ENCODE measurements at regions not wholly inside any gene's neighbourhood (a gene's known extent, or its start where the extent isn't known, plus 50 kb on each side); places are given as distances from the start of the nearest gene placed in this dataset.

DNA sequence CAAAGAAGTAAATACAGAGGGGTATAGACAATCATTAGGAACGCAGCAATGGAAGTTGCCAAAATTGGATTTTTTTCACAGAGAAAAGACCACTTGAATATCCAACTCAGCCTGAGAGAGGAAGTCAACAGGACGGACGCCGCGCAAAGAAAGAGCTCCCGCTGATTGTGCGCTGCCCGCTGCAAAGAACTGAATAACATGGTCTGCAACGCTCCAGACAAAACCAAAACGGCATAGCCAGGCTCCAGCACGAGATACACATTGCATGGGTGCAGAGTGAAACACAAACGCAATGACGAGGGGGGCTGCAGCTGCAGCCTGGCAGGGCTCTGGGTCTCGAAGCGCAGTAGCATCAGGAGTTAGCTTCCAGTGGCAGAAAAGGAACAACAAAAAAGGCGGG lies 113.9 kb upstream of the MGMT start:
- Histone ChIP-seq H3K27me3 (ENCODE audit: insufficient read depth) (no peaks in the 10 kb centered on the region), H3K4me2 (no peak overlapping the region), H2AFZ (ENCODE audit: low read depth) (no peak overlapping the region), H3K9me3 (peaks cover 4% of the 10 kb centered on the region; the same call in 1 of the 2 replicates), H3K36me3 (replicated peaks in 1 of 2; ENCODE audit: control insufficient read depth in 1 of 2, insufficient read depth in 2 of 2, low read length in 1 of 2) (no peaks in the 10 kb centered on the region), H3F3A (replicated peaks; ENCODE audit: insufficient read depth) (no peaks in the 10 kb centered on the region), H3K9me2 (no peaks in the 10 kb centered on the region), H3K4me1 (ENCODE audit: control insufficient read depth in 1 of 2, insufficient read depth in 2 of 2, low read depth in 1 of 2, low read length in 1 of 2) (no peaks in the 10 kb centered on the region), H3K9ac (no peak overlapping the region), H4K20me1 (ENCODE audit: insufficient read depth) (no peaks in the 10 kb centered on the region), H3K4me3 (ENCODE audit: low read depth in 2 of 2, low read length in 1 of 2) (no peak overlapping the region), H3K79me2 (ENCODE audit: insufficient read depth) (no peaks in the 10 kb centered on the region; the same call in 1 of the 2 replicates), H3K27ac (ENCODE audit: low read depth in 2 of 2, low read length in 1 of 2) (no peak overlapping the region)
- CTCF ChIA-PET: no interaction called here
- no peak for DNase-seq
- 54% methylated on average over 15 of the region's 16 CpGs for WGBS (ENCODE audit: low lambda C conversion rate)
- POLR2A ChIA-PET: no interaction called here
- TF ChIP-seq SMC3 (IDR thresholded peaks at IDR 0.05; ENCODE audit: low read depth, low read length) (no peak), NFIC (IDR thresholded peaks at IDR 0.05; ENCODE audit: borderline replicate concordance) (no peak), RFX5 (IDR thresholded peaks at IDR 0.05; ENCODE audit: low read length) (no peak), RCOR1 (IDR thresholded peaks at IDR 0.05; ENCODE audit: low read length) (no peak), TEAD4 (IDR thresholded peaks at IDR 0.05; ENCODE audit: borderline replicate concordance, insufficient read depth) (no peak), RXRA (IDR thresholded peaks at IDR 0.05; ENCODE audit: borderline replicate concordance, low read depth) (no peak), ELF1 (IDR thresholded peaks at IDR 0.05) (no peak), GABPA (IDR thresholded peaks at IDR 0.05; ENCODE audit: low read depth) (no peak), JUND (IDR thresholded peaks at IDR 0.05) (no peak), FOXJ3 (CRISPR knock-in tag; IDR thresholded peaks at IDR 0.05) (no peak), RAD21 (IDR thresholded peaks at IDR 0.05; ENCODE audit: low read length) (no peak), USF2 (IDR thresholded peaks at IDR 0.05; ENCODE audit: borderline replicate concordance, low read depth, low read length) (no peak), YY1 (IDR thresholded peaks at IDR 0.05; ENCODE audit: low read depth) (no peak), PBX3 (IDR thresholded peaks at IDR 0.05) (no peak), IRF3 (IDR thresholded peaks at IDR 0.05; ENCODE audit: low read depth, low read length) (no peak), TAF1 (IDR thresholded peaks at IDR 0.05; ENCODE audit: borderline replicate concordance, low read depth, low read length) (no peak)

- TF ChIP-seq FOXM1 (IDR thresholded peaks at IDR 0.05; ENCODE audit: low read depth) (no peak), FOXJ3 (CRISPR knock-in tag; IDR thresholded peaks at IDR 0.05) (no peak), RXRA (IDR thresholded peaks at IDR 0.05; ENCODE audit: borderline replicate concordance, low read depth) (no peak), EP300 (IDR thresholded peaks at IDR 0.05; ENCODE audit: borderline replicate concordance in 1 of 2, low read depth in 1 of 2, low read length in 1 of 2) (no peak), ELF1 (IDR thresholded peaks at IDR 0.05) (no peak)
- H3K9me3 ChIP-seq: peaks cover 4% of the 10 kb centered on the region; the same call in 1 of the 2 replicates
- no peak overlapping the region for H3K4me2 ChIP-seq
- no peak overlapping the region for H3K9ac ChIP-seq
- H3K9me2 ChIP-seq: no peaks in the 10 kb centered on the region
- ChIA-PET POLR2A (no interaction called here), CTCF (no interaction called here)
- H2AFZ ChIP-seq (ENCODE audit: low read depth): no peak overlapping the region
- no peaks in the 10 kb centered on the region for H3K27me3 ChIP-seq (ENCODE audit: insufficient read depth)
- H3K27ac ChIP-seq (ENCODE audit: low read depth in 2 of 2, low read length in 1 of 2): no peak overlapping the region
- H3K4me3 ChIP-seq (ENCODE audit: low read depth in 2 of 2, low read length in 1 of 2): no peak overlapping the region
- H3K4me1 ChIP-seq (ENCODE audit: control insufficient read depth in 1 of 2, insufficient read depth in 2 of 2, low read depth in 1 of 2, low read length in 1 of 2): no peaks in the 10 kb centered on the region
- no peak for DNase-seq
- H3K36me3 ChIP-seq (replicated peaks in 1 of 2; ENCODE audit: control insufficient read depth in 1 of 2, insufficient read depth in 2 of 2, low read length in 1 of 2): no peaks in the 10 kb centered on the region
- no peaks in the 10 kb centered on the region for H4K20me1 ChIP-seq (ENCODE audit: insufficient read depth)
- 31% methylated on average over 10 of the region's 10 CpGs for WGBS (ENCODE audit: low lambda C conversion rate)
- H3F3A ChIP-seq (replicated peaks; ENCODE audit: insufficient read depth): no peaks in the 10 kb centered on the region
- no peaks in the 10 kb centered on the region; the same call in 1 of the 2 replicates for H3K79me2 ChIP-seq (ENCODE audit: insufficient read depth)
These were observed 107.0 kb upstream of the MGMT start for GRCh38 chr10:129360046-129360445.
